A549 (cell line): ENCODE measurements at regions not wholly inside any gene's neighbourhood (a gene's known extent, or its start where the extent isn't known, plus 50 kb on each side); places are given as distances from the start of the nearest gene placed in this dataset.

ENCODE experiments used
- ATAC-seq, 2 experiments: fragments of 200-7000 bp in 1 of 2; fragments of >200 bp in 1 of 2; cut with Nextera tagmentation in 1 of 2; cut with Tn5 transposase in 1 of 2; 3 replicates each; pipeline versions ENCODE4 v1.8.0 to v1.9.1; 2018 to 2020; ENCODE audit warnings: mild to moderate bottlenecking in 1 of 2, moderate library complexity in 1 of 2
- CTCF ChIA-PET: fragments of 300-600 bp; sonication (Branson Sonifier 250); formaldehyde crosslinking; extraction: SDS; loops from one replicate; lab custom pipeline; 2021; ENCODE audit warnings: antibody characterized with exemption, inconsistent platforms; lab: Yijun Ruan, JAX
- POLR2A ChIA-PET: fragments of 350-600 bp; formaldehyde crosslinking; extraction: SDS; loops from one replicate; lab custom pipeline; 2021; ENCODE audit warnings: antibody characterized with exemption, inconsistent platforms; lab: Yijun Ruan, JAX
- DNase-seq, 2 experiments: peaks; one replicate each; pipeline versions ENCODE4 v3.0.0 to v3.0.0-alpha.2; 2011 to 2016; ENCODE audit warnings: low read depth in 1 of 2, low spot score in 1 of 2
- FAIRE-seq: peaks from 2 replicates; lab custom pipeline; 2011; peaks lifted over from hg19 to GRCh38; lab: Jason Lieb, UNC
- H3K27ac ChIP-seq, 2 experiments: fragments of >200 bp; sonication (Bioruptor Twin); formaldehyde crosslinking; 3 replicates each; pipeline ENCODE4 v1.5.1; 2016 to 2017
- H3K4me1 ChIP-seq: fragments of >200 bp; sonication (Bioruptor Twin); formaldehyde crosslinking; 3 replicates; pipeline ENCODE4 v1.6.1; 2016
- H3K4me2 ChIP-seq: fragments of >200 bp; sonication (Bioruptor Twin); formaldehyde crosslinking; 3 replicates; pipeline ENCODE4 v1.6.1; 2016
- H3K4me3 ChIP-seq: fragments of >200 bp; sonication (Bioruptor Twin); formaldehyde crosslinking; 3 replicates; pipeline ENCODE4 v1.5.1; 2016
- H3K9me3 ChIP-seq: fragments of >200 bp; sonication (Bioruptor Twin); formaldehyde crosslinking; 3 replicates; pipeline ENCODE4 v1.6.1; 2016
- CEBPB ChIP-seq, 2 experiments: fragments of >200 bp in 1 of 2; sonication (Bioruptor Twin) in 1 of 2; formaldehyde crosslinking in 1 of 2; IDR thresholded peaks; 2 replicates each; pipeline ENCODE4 v1.6.1; 2012 to 2016
- CHD2 ChIP-seq: fragments of 150-350 bp; IDR thresholded peaks from 2 replicates; pipeline ENCODE4 v1.6.1; 2014; ENCODE audit warnings: low read length; ENCODE audit not compliant: partially characterized antibody
- FOXS1 ChIP-seq: fragments of 250-450 bp; sonication (Bioruptor Pico); IDR thresholded peaks from 2 replicates; pipeline ENCODE4 v1.5.0; 2020; ENCODE audit warnings: mild to moderate bottlenecking, moderate library complexity
- JUNB ChIP-seq: fragments of >200 bp; sonication (Bioruptor Twin); formaldehyde crosslinking; IDR thresholded peaks from 2 replicates; pipeline ENCODE4 v1.6.1; 2016
- KDM1A ChIP-seq: fragments of 200-600 bp; sonication (generic); IDR thresholded peaks from 2 replicates; pipeline ENCODE4 v1.6.1; 2016; ENCODE audit warnings: low read depth, mild to moderate bottlenecking
- MAZ ChIP-seq: fragments of 150-350 bp; IDR thresholded peaks from 2 replicates; pipeline ENCODE4 v1.6.1; 2014; ENCODE audit warnings: antibody characterized with exemption, low read depth, low read length, borderline replicate concordance
- NFE2L2 ChIP-seq: fragments of 150-350 bp; conservative IDR thresholded peaks from 2 replicates; pipeline ENCODE4 v1.6.1; 2014; ENCODE audit warnings: low read length
- PHF8 ChIP-seq: fragments of 200-600 bp; sonication (generic); IDR thresholded peaks from 2 replicates; pipeline ENCODE4 v1.6.1; 2016; ENCODE audit warnings: low read depth, mild to moderate bottlenecking, antibody characterized with exemption, moderate library complexity, borderline replicate concordance
- POLR2AphosphoS2 ChIP-seq: conservative IDR thresholded peaks from 2 replicates; pipeline ENCODE4 v1.6.1; 2012; ENCODE audit warnings: low read length, improper control_type of control experiment, inconsistent platforms
- RARB ChIP-seq: fragments of 250-450 bp; sonication (Bioruptor Pico); IDR thresholded peaks from 2 replicates; pipeline ENCODE4 v1.8.0; 2021; ENCODE audit warnings: mild to moderate bottlenecking, moderate library complexity
- TP53 ChIP-seq: fragments of 250-450 bp; sonication (Bioruptor Pico); IDR thresholded peaks from 2 replicates; pipeline ENCODE4 v1.5.0; 2021; ENCODE audit warnings: mild to moderate bottlenecking, moderate library complexity
- ZC3H11A ChIP-seq: fragments of 450-650 bp; IDR thresholded peaks from 2 replicates; pipeline ENCODE4 v1.6.1; 2014; ENCODE audit warnings: antibody characterized with exemption, mild to moderate bottlenecking
- ZFP36 ChIP-seq: fragments of 450-650 bp; IDR thresholded peaks from 2 replicates; pipeline ENCODE4 v1.6.1; 2014; ENCODE audit warnings: borderline replicate concordance; ENCODE audit not compliant: partially characterized antibody
- WGBS: methylation state at CpG from one replicate; pipeline ENCODE4 v1.1.6; 2017; ENCODE audit errors: missing lambda C conversion rate; 5-methylcytosine and 5-hydroxymethylcytosine counted together
- TF ChIP-seq, protein P1 (sequence below): fragments of 250-450 bp; sonication (Bioruptor Pico); IDR thresholded peaks from 2 replicates; pipeline ENCODE4 v1.5.0; 2020; ENCODE audit warnings: low read depth, mild to moderate bottlenecking, moderate library complexity
- TF ChIP-seq, protein P2 (sequence below): fragments of >200 bp; sonication (Bioruptor Twin); formaldehyde crosslinking; IDR thresholded peaks from 3 replicates; pipeline ENCODE4 v1.5.1; 2016
- TF ChIP-seq, protein P3 (sequence below): fragments of 450-650 bp; IDR thresholded peaks from 2 replicates; pipeline ENCODE4 v1.6.1; 2014; ENCODE audit warnings: antibody characterized with exemption
- TF ChIP-seq, protein P4 (sequence below): IDR thresholded peaks from 2 replicates; pipeline ENCODE4 v1.6.1; 2012; ENCODE audit warnings: low read depth, borderline replicate concordance

DNA sequence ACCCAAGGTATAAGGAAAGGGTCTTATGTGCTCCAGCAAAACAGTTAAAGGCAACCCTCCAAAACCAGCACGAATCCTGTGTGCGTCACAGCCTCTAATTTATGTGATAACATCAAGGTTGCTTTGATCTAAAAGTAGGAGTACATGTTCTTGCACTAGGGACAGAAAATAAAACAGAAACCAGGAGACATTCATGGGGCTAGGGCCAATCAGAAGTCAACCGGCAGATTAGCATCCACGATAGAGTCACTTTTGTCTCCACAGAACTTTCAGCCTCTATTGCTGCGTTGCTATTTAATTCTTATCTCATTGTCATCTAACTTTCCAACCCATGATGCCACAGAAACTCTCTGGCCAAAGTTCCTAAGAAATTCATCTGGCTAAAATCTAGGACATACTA is 178.8 kb upstream of the PTCHD4 start:
- DNase-seq (no peak), FAIRE-seq (no peak), ATAC-seq (no peak)
- Histone ChIP-seq H3K4me2 (no peak overlapping the region), H3K4me3 (no peak overlapping the region), H3K4me1 (no peaks in the 10 kb centered on the region)
- ChIA-PET CTCF (no interaction called here), POLR2A (no interaction called here)
- WGBS = 71% methylated on average over 5 of the region's 5 CpGs
- TF ChIP-seq, protein P1, sequence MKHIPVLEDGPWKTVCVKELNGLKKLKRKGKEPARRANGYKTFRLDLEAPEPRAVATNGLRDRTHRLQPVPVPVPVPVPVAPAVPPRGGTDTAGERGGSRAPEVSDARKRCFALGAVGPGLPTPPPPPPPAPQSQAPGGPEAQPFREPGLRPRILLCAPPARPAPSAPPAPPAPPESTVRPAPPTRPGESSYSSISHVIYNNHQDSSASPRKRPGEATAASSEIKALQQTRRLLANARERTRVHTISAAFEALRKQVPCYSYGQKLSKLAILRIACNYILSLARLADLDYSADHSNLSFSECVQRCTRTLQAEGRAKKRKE (CRISPR knock-in tag) = no peak
- TF ChIP-seq CHD2 (no peak), RARB (CRISPR knock-in tag) (no peak), KDM1A (no peak), ZFP36 (no peak), PHF8 (no peak), TP53 (no peak)
- TF ChIP-seq, all 56 proteins: peak for 0
- H3K9me3 ChIP-seq = no peaks in the 10 kb centered on the region
- H3K27ac ChIP-seq = no peak overlapping the region

DNA sequence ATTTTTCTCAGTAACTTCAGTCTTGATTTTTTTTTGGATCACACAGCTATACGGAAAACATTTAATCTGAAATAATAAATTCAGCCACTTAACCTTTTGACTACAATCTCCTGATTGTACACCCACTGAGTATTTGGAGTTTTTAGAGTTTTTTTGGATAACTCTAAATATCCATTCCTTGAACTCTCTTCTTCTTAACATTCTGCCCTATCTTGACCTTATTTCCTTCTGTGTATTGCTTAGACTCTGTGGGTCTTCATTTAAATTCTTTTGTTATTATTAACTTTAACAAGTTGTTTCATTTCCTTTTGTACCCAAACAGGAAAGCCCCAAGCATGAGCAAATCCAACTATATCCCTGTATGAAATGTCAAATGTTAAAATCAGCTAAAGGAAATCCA is 170.2 kb upstream of the PTCHD4 start:
- CTCF ChIA-PET = no interaction called here
- H3K4me2 ChIP-seq = no peak overlapping the region
- POLR2A ChIA-PET = no interaction called here
- H3K4me1 ChIP-seq = no peaks in the 10 kb centered on the region
- no peaks in the 10 kb centered on the region for H3K9me3 ChIP-seq
- no peak for DNase-seq
- 84% methylated on average over 1 of the region's 1 CpG for WGBS
- no peak overlapping the region for H3K4me3 ChIP-seq
- no peak for FAIRE-seq
- TF ChIP-seq FOXS1 = no peak
- no peak for TF ChIP-seq JUNB
- TF ChIP-seq, protein P1 (CRISPR knock-in tag) = no peak
- no peak for TF ChIP-seq ZC3H11A
- no peak for ATAC-seq
- no peak overlapping the region for H3K27ac ChIP-seq

DNA sequence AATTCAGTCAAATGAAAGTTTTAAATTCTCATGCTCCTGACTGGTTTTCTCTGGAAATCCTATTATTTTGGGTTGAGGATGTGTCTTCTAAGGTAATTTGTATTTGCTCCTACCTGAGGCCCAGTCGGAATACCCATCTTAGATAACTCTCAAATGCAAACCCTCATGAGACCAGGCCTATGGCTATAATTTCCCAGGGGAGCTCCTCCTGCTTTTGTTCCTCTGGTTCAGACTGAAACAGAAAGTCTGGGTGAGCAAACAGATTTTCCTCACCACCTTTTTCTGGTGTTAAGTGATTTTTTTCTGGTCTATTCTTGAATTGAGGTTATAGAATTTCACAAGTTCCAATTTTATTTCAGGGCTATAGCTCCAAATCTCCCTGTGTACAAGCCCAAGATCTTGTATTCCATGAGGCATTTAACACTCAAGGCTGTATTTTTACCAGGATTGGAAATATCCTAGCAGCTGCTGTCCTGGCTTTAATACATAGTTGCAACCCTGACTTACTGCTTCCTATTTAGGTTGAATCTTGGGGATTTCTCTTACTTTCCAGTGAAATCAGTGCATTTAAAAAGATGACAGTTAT is 169.1 kb upstream of the PTCHD4 start:
- POLR2A ChIA-PET = no interaction called here
- no peak for FAIRE-seq
- Histone ChIP-seq H3K4me2 (no peak overlapping the region), H3K9me3 (no peaks in the 10 kb centered on the region), H3K4me3 (no peak overlapping the region), H3K27ac (no peak overlapping the region), H3K4me1 (no peaks in the 10 kb centered on the region)
- no peak for ATAC-seq
- CTCF ChIA-PET = no interaction called here
- TF ChIP-seq POLR2AphosphoS2 = no peak
- TF ChIP-seq NFE2L2 = no peak
- TF ChIP-seq, protein P2, sequence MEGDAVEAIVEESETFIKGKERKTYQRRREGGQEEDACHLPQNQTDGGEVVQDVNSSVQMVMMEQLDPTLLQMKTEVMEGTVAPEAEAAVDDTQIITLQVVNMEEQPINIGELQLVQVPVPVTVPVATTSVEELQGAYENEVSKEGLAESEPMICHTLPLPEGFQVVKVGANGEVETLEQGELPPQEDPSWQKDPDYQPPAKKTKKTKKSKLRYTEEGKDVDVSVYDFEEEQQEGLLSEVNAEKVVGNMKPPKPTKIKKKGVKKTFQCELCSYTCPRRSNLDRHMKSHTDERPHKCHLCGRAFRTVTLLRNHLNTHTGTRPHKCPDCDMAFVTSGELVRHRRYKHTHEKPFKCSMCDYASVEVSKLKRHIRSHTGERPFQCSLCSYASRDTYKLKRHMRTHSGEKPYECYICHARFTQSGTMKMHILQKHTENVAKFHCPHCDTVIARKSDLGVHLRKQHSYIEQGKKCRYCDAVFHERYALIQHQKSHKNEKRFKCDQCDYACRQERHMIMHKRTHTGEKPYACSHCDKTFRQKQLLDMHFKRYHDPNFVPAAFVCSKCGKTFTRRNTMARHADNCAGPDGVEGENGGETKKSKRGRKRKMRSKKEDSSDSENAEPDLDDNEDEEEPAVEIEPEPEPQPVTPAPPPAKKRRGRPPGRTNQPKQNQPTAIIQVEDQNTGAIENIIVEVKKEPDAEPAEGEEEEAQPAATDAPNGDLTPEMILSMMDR = no peak
- no peak for TF ChIP-seq CEBPB (IDR thresholded peaks at IDR 0.05)
- TF ChIP-seq, protein P3, sequence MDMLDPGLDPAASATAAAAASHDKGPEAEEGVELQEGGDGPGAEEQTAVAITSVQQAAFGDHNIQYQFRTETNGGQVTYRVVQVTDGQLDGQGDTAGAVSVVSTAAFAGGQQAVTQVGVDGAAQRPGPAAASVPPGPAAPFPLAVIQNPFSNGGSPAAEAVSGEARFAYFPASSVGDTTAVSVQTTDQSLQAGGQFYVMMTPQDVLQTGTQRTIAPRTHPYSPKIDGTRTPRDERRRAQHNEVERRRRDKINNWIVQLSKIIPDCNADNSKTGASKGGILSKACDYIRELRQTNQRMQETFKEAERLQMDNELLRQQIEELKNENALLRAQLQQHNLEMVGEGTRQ = no peak
- TF ChIP-seq MAZ = no peak
- TF ChIP-seq, protein P4, sequence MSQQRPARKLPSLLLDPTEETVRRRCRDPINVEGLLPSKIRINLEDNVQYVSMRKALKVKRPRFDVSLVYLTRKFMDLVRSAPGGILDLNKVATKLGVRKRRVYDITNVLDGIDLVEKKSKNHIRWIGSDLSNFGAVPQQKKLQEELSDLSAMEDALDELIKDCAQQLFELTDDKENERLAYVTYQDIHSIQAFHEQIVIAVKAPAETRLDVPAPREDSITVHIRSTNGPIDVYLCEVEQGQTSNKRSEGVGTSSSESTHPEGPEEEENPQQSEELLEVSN = no peak
- 24% methylated on average over 1 of the region's 1 CpG for WGBS
- no peak for DNase-seq
